Lung microvascular endothelial cell (primary cell): ENCODE measurements at regions not wholly inside any gene's neighbourhood (a gene's known extent, or its start where the extent isn't known, plus 50 kb on each side); places are given as distances from the start of the nearest gene placed in this dataset.

ENCODE experiments used
- DNase-seq, 2 donors: peaks; one replicate each; pipeline versions ENCODE4 v3.0.0 to v3.0.0-alpha.2; 2010; ENCODE audit warnings: low read depth in 2 of 2

GRCh38 chr14:103230658-103231334 is 103.2 kb upstream of the EIF5 start:
- DNase-seq: no peak

GRCh38 chr14:103231376-103232019 is 102.5 kb upstream of the EIF5 start:
- no peak for DNase-seq

- DNase-seq: no peak
These were observed 101.8 kb upstream of the EIF5 start for GRCh38 chr14:103232031-103232808.

DNA sequence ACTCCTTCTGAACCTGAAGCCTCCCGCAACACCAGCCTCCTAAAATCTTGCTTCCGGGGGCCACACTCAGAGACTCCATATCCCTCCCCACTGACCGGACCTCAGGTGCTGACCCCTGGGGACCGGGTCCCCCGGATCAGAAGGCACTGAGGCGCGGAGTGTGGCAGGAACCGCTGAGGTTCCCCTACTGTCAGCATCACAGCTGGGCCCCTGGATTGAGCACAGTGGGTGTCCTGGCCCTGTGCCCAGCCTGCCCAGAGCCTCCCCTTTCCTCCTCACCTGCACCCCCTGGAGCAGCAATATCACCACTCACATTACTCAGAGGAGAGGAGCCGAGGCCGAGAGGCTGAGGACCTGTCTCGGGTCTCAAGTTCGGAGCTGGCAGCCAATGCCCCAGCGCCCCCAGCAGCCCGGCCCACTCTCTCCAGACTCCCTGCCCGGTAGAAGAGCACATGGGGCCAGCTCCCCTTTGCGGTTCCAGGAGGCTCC is 101.2 kb upstream of the EIF5 start:
- no peak for DNase-seq

DNA sequence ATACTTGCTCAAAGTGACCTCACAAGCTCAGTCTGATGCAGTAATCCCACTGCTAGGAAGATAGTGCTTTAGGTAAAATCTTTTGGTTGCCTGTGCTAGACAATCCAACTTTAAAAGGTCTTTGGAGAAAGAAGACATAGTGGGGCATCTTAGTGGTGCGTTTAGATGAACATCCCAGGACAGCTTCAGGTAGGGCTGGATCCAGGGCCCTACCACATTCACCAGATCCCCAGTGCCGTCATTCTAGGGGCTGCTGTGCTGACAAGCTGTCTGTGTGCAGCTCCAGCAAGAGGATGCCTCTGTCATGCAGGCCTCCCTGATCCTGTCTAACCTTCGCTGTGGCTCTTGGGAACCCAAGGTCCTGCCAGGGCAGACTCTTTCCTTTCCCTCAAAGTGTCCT is 100.7 kb upstream of the EIF5 start:
- DNase-seq: no peak

- DNase-seq: peak in 1 of 2 donors; percentile 16
These were observed 99.2 kb upstream of the EIF5 start for GRCh38 chr14:103234826-103235225.

- DNase-seq: peak; percentile 63 to 89
These were observed 98.5 kb upstream of the EIF5 start for GRCh38 chr14:103235506-103235905.

DNA sequence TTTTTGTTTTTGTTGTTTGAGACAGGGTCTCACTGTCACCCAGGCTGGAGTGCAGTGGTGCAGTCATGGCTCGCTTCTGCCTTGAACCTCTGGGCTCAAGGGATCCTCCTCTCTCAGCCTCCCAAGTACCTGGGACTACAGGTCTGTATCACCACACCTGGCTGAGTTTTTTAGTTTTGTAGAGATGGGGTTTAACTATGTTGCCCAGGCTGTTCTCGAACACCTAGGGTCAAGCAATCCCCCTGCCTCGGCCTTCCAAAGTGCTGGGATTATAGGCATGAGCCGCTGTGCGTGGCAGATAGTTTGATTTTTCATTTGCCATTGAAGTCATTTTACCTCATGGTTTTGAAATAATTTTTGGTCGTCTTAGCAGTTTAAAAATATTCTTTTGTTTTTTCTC is 94.3 kb upstream of the EIF5 start:
- DNase-seq: no peak

- no peak for DNase-seq
These were observed 92.5 kb upstream of the EIF5 start for GRCh38 chr14:103241531-103241930.

GRCh38 chr14:103243764-103244737 is 90.0 kb upstream of the EIF5 start:
- no peak for DNase-seq

DNA sequence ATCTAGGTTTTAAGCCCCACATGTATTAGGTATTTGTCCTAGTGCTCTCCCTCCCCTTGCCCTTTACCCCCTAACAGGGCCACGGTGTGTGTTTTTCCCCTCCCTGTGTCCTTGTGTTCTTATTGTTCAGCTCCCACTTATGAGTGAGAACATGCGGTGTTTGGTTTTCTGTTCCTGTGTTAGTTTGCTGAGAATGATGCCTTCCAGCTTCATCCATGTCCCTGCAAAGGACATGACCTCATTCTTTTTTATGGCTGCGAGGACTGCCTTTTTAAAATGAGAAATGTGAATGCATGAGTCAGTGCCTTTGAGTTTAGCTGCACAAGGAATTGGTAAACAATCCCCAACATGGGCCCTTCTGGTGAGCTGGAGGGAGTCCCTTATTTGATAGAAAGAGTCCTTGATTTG is 88.4 kb upstream of the EIF5 start:
- peak in 1 of 2 donors; percentile 57 for DNase-seq

GRCh38 chr14:103246070-103246469 is 88.0 kb upstream of the EIF5 start:
- DNase-seq: no peak

- DNase-seq: no peak
These were observed 86.8 kb upstream of the EIF5 start for GRCh38 chr14:103247169-103247606.

- no peak for DNase-seq
These were observed 83.9 kb upstream of the EIF5 start for GRCh38 chr14:103250181-103250580.

DNA sequence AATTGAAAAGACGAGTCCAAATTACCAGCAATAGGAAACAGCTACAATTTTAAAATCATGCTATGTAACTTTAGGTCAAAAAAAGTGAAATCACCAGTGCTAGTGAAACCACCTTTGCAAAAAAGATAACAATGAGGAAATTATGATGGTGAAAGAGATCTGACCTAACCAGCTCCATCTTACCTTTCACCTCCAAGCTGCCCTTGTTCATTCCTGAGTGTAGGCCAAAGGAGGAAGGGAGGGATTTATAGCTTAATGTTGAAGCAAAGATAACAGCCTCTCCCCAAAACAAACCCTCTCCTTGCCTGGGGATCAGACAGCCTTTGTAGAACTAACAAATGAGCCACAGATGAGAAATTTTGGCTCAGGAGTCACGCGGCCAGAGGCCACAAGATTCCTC is 83.2 kb upstream of the EIF5 start:
- no peak for DNase-seq

GRCh38 chr14:103255555-103255954 is 78.5 kb upstream of the EIF5 start:
- no peak for DNase-seq

- no peak for DNase-seq
These were observed 77.6 kb upstream of the EIF5 start for GRCh38 chr14:103256406-103256805.

DNA sequence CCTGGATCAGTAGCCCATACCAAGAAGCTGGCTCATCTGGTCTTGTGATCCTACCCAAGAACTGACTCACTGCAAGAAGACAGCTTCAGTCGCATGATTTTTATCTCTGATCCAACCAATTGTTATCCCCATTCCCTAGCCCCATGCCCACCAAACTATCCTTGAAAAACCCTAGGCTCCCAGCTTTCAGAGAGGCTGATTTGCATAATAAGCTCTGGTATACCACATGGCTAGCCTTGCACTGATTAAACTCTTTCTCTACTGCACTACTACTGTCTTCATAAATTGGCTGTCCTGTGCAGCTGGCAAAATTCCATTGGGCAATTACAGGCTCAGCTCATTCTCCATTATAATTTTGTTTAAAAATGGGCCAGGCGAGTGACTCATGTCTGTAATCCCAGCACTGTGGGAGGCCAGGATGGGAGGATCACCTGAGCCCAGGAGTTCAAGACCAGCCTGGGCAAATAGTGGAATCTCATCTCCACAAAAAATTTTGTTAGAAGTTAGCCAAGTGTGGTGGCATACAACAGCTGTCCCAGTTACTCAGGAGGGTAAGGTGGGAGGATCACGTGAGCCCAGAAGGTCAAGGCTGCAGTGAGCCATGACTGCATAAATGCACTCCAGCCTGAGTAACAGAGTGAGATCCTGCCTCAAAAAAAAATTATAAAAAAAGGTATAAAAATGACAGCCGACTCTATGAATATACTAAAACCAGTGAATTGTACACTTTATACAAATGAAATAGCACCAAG is 76.7 kb upstream of the EIF5 start:
- DNase-seq: no peak

GRCh38 chr14:103258211-103258610 is 75.8 kb upstream of the EIF5 start:
- DNase-seq: no peak

DNA sequence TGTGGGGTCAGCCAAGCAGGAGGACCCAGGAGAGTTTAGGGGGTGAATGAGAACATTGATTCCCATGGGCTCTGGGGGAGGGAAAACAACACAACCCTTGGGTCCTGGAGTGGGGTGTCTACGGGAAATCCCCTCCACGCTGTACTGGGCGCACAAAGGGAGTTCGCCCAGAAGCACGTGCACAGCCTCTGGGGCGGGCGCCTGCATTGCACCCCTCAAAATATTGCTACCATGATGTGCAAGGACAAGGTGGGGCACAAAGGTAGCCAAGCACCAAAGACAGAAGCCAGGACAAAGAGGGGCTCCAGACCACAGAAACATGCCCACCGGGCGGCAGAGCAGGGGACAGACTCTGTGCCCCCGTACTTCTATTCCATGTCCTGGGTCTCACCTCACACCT is 74.9 kb upstream of the EIF5 start:
- DNase-seq: no peak
